Left lobe of liver (tissue), 2 donors: ENCODE measurements at regions not wholly inside any gene's neighbourhood (a gene's known extent, or its start where the extent isn't known, plus 50 kb on each side); places are given as distances from the start of the nearest gene placed in this dataset.

ENCODE experiments used
- ATAC-seq: fragments of 200-7000 bp; cut with Tn5 transposase; one replicate; pipeline ENCODE4 v1.9.1; 2020; ENCODE audit warnings: mild to moderate bottlenecking, moderate library complexity
- DNase-seq: peaks from one replicate; pipeline ENCODE4 v3.0.0-alpha.2; 2020; ENCODE audit warnings: low spot score
- donor health status: DM: no; HTN: no; CAD: no; lungs with moderate emphysema.
- donor health status: DM: no; HTN: yes; CAD: no.

GRCh38 chr2:4549666-4550210 is 846.4 kb downstream of the DCDC2C start:
- DNase-seq (no peak), ATAC-seq (no peak)

GRCh38 chr2:4551691-4552474 is 848.5 kb downstream of the DCDC2C start:
- ATAC-seq (no peak), DNase-seq (no peak)

- DNase-seq (no peak), ATAC-seq (no peak)
These were observed 849.9 kb downstream of the DCDC2C start for GRCh38 chr2:4553241-4553640.

GRCh38 chr2:4556135-4556896 is 852.9 kb downstream of the DCDC2C start:
- ATAC-seq (no peak), DNase-seq (no peak)

- ATAC-seq: no peak
- DNase-seq: no peak
These were observed 857.8 kb downstream of the DCDC2C start for GRCh38 chr2:4561196-4561595.

- DNase-seq: no peak
- ATAC-seq: no peak
These were observed 872.7 kb downstream of the DCDC2C start for GRCh38 chr2:4576075-4576474.

- DNase-seq: no peak
- ATAC-seq: no peak
These were observed 876.6 kb downstream of the DCDC2C start for GRCh38 chr2:4579977-4580376.

- ATAC-seq (no peak), DNase-seq (no peak)
These were observed 881.8 kb downstream of the DCDC2C start for GRCh38 chr2:4585057-4585635.

GRCh38 chr2:4588606-4589005 is 885.2 kb downstream of the DCDC2C start:
- no peak for ATAC-seq
- no peak for DNase-seq

- DNase-seq (no peak), ATAC-seq (no peak)
These were observed 887.9 kb downstream of the DCDC2C start for GRCh38 chr2:4591261-4591660.

GRCh38 chr2:4597400-4597799 is 894.0 kb downstream of the DCDC2C start:
- DNase-seq (no peak), ATAC-seq (no peak)

GRCh38 chr2:4604767-4605166 is 901.4 kb downstream of the DCDC2C start:
- ATAC-seq: no peak

GRCh38 chr2:4618141-4618540 is 914.8 kb downstream of the DCDC2C start:
- no peak for ATAC-seq
- DNase-seq: no peak

More at GRCh38 chr2:4604767-4605166, 901.4 kb downstream of the DCDC2C start:
- no peak for DNase-seq

- DNase-seq (no peak), ATAC-seq (no peak)
These were observed 915.4 kb downstream of the DCDC2C start for GRCh38 chr2:4618630-4619228.

GRCh38 chr2:4628998-4629501 is 925.7 kb downstream of the DCDC2C start:
- DNase-seq (no peak), ATAC-seq (no peak)

GRCh38 chr2:4635289-4635688 is 931.9 kb downstream of the DCDC2C start:
- no peak for DNase-seq
- no peak for ATAC-seq

- ATAC-seq (no peak), DNase-seq (no peak)
These were observed 950.6 kb downstream of the DCDC2C start for GRCh38 chr2:4653991-4654390.

GRCh38 chr2:4656326-4656725 is 953.0 kb downstream of the DCDC2C start:
- no peak for ATAC-seq
- DNase-seq: no peak

- no peak for DNase-seq
- no peak for ATAC-seq
These were observed 958.9 kb downstream of the DCDC2C start for GRCh38 chr2:4662161-4662779.

GRCh38 chr2:4668381-4668780 is 965.0 kb downstream of the DCDC2C start:
- DNase-seq: no peak
- ATAC-seq: no peak

GRCh38 chr2:4670331-4670730 is 967.0 kb downstream of the DCDC2C start:
- ATAC-seq (no peak), DNase-seq (no peak)
